MG63 (cell line): ENCODE measurements at regions not wholly inside any gene's neighbourhood (a gene's known extent, or its start where the extent isn't known, plus 50 kb on each side); places are given as distances from the start of the nearest gene placed in this dataset.
A peak's percentile ranks its signal among the peaks of the same experiment; 100 is the strongest.

ENCODE experiments used
- DNase-seq: peaks from one replicate; pipeline ENCODE4 v3.0.0-alpha.2; 2020
- H3K27me3 ChIP-seq: fragments of 250-450 bp; sonication (Bioruptor Pico); 2 replicates; pipeline ENCODE4 v1.5.1; 2020; ENCODE audit warnings: mild to moderate bottlenecking, moderate library complexity
- H3K36me3 ChIP-seq: fragments of 250-450 bp; sonication (Bioruptor Pico); 2 replicates; pipeline ENCODE4 v1.5.1; 2020; ENCODE audit warnings: mild to moderate bottlenecking, moderate library complexity
- H3K4me3 ChIP-seq: fragments of 250-450 bp; sonication (Bioruptor Pico); 2 replicates; pipeline ENCODE4 v1.5.1; 2020; ENCODE audit warnings: mild to moderate bottlenecking, moderate library complexity
- H3K9me3 ChIP-seq: fragments of 250-450 bp; sonication (Bioruptor Pico); 2 replicates; pipeline ENCODE4 v1.5.1; 2020; ENCODE audit warnings: mild to moderate bottlenecking, moderate library complexity

GRCh38 chr5:10144040-10144439, 105.6 kb downstream of the ATPSCKMT start:
- Histone ChIP-seq H3K36me3 (no peaks in the 10 kb centered on the region), H3K4me3 (no peak overlapping the region), H3K9me3 (no peaks in the 10 kb centered on the region), H3K27me3 (no peaks in the 10 kb centered on the region)
- no peak for DNase-seq

- Histone ChIP-seq H3K36me3 (no peaks in the 10 kb centered on the region), H3K9me3 (no peaks in the 10 kb centered on the region), H3K4me3 (no peak overlapping the region), H3K27me3 (no peaks in the 10 kb centered on the region)
- DNase-seq, result peak; percentile 56
Measured at GRCh38 chr5:10140195-10140973, 109.3 kb downstream of the ATPSCKMT start.

GRCh38 chr5:10138395-10139057, 111.2 kb downstream of the ATPSCKMT start:
- DNase-seq, result peak; percentile 43
- no peak overlapping the region for H3K4me3 ChIP-seq
- H3K36me3 ChIP-seq, result no peaks in the 10 kb centered on the region
- no peaks in the 10 kb centered on the region for H3K27me3 ChIP-seq
- no peaks in the 10 kb centered on the region for H3K9me3 ChIP-seq

- DNase-seq, result peak; percentile 21
- Histone ChIP-seq H3K36me3 (no peaks in the 10 kb centered on the region), H3K9me3 (no peaks in the 10 kb centered on the region), H3K4me3 (no peak overlapping the region), H3K27me3 (no peaks in the 10 kb centered on the region)
Measured at GRCh38 chr5:10133830-10134229, 115.9 kb downstream of the ATPSCKMT start.

GRCh38 chr5:10130881-10131280, 118.8 kb downstream of the ATPSCKMT start:
- Histone ChIP-seq H3K36me3 (no peaks in the 10 kb centered on the region), H3K4me3 (no peak overlapping the region), H3K27me3 (no peaks in the 10 kb centered on the region), H3K9me3 (no peaks in the 10 kb centered on the region)
- DNase-seq, result no peak

- H3K36me3 ChIP-seq, result no peaks in the 10 kb centered on the region
- DNase-seq, result no peak
- no peak overlapping the region for H3K4me3 ChIP-seq
- H3K9me3 ChIP-seq, result no peaks in the 10 kb centered on the region
- no peaks in the 10 kb centered on the region for H3K27me3 ChIP-seq
Measured at GRCh38 chr5:10126900-10127299, 122.8 kb downstream of the ATPSCKMT start.

- Histone ChIP-seq H3K27me3 (no peaks in the 10 kb centered on the region), H3K4me3 (no peak overlapping the region)
- DNase-seq, result no peak
Measured at GRCh38 chr5:10125116-10125515, 124.6 kb downstream of the ATPSCKMT start.

GRCh38 chr5:10124287-10124686, 125.4 kb downstream of the ATPSCKMT start:
- peak; percentile 85 for DNase-seq
- no peaks in the 10 kb centered on the region for H3K36me3 ChIP-seq
- no peaks in the 10 kb centered on the region for H3K27me3 ChIP-seq
- no peak overlapping the region for H3K4me3 ChIP-seq
- H3K9me3 ChIP-seq, result no peaks in the 10 kb centered on the region

More at GRCh38 chr5:10125116-10125515, 124.6 kb downstream of the ATPSCKMT start:
- no peaks in the 10 kb centered on the region for H3K9me3 ChIP-seq
- H3K36me3 ChIP-seq, result no peaks in the 10 kb centered on the region

GRCh38 chr5:10123254-10123989, 126.3 kb downstream of the ATPSCKMT start:
- no peaks in the 10 kb centered on the region for H3K36me3 ChIP-seq
- no peak for DNase-seq

GRCh38 chr5:10122076-10122726, 127.5 kb downstream of the ATPSCKMT start:
- no peak overlapping the region for H3K4me3 ChIP-seq
- no peaks in the 10 kb centered on the region for H3K9me3 ChIP-seq
- DNase-seq, result no peak
- H3K36me3 ChIP-seq, result no peaks in the 10 kb centered on the region
- H3K27me3 ChIP-seq, result no peaks in the 10 kb centered on the region

More at GRCh38 chr5:10123254-10123989, 126.3 kb downstream of the ATPSCKMT start:
- H3K9me3 ChIP-seq, result no peaks in the 10 kb centered on the region
- H3K4me3 ChIP-seq, result no peak overlapping the region
- no peaks in the 10 kb centered on the region for H3K27me3 ChIP-seq

GRCh38 chr5:10120934-10121333, 128.8 kb downstream of the ATPSCKMT start:
- H3K9me3 ChIP-seq, result no peaks in the 10 kb centered on the region
- no peaks in the 10 kb centered on the region for H3K36me3 ChIP-seq
- DNase-seq, result no peak
- no peaks in the 10 kb centered on the region for H3K27me3 ChIP-seq
- H3K4me3 ChIP-seq, result no peak overlapping the region

GRCh38 chr5:10118150-10118549, 131.5 kb downstream of the ATPSCKMT start:
- H3K36me3 ChIP-seq, result no peaks in the 10 kb centered on the region
- H3K9me3 ChIP-seq, result no peaks in the 10 kb centered on the region
- no peak overlapping the region for H3K4me3 ChIP-seq
- H3K27me3 ChIP-seq, result no peaks in the 10 kb centered on the region
- no peak for DNase-seq

- Histone ChIP-seq H3K36me3 (no peaks in the 10 kb centered on the region), H3K27me3 (no peaks in the 10 kb centered on the region), H3K9me3 (no peaks in the 10 kb centered on the region), H3K4me3 (no peak overlapping the region)
- no peak for DNase-seq
Measured at GRCh38 chr5:10116594-10116993, 133.1 kb downstream of the ATPSCKMT start.

- H3K9me3 ChIP-seq, result no peaks in the 10 kb centered on the region
- H3K4me3 ChIP-seq, result no peak overlapping the region
- no peaks in the 10 kb centered on the region for H3K36me3 ChIP-seq
- no peak for DNase-seq
- no peaks in the 10 kb centered on the region for H3K27me3 ChIP-seq
Measured at GRCh38 chr5:10115669-10116068, 134.0 kb downstream of the ATPSCKMT start.

- Histone ChIP-seq H3K36me3 (no peaks in the 10 kb centered on the region), H3K9me3 (no peaks in the 10 kb centered on the region), H3K27me3 (no peaks in the 10 kb centered on the region), H3K4me3 (no peak overlapping the region)
- peak; percentile 60 for DNase-seq
Measured at GRCh38 chr5:10111571-10111970, 138.1 kb downstream of the ATPSCKMT start.

GRCh38 chr5:10110228-10110627, 139.5 kb downstream of the ATPSCKMT start:
- Histone ChIP-seq H3K27me3 (no peaks in the 10 kb centered on the region), H3K4me3 (no peak overlapping the region), H3K9me3 (no peaks in the 10 kb centered on the region), H3K36me3 (no peaks in the 10 kb centered on the region)
- DNase-seq, result no peak

- Histone ChIP-seq H3K9me3 (no peaks in the 10 kb centered on the region), H3K27me3 (no peaks in the 10 kb centered on the region), H3K36me3 (no peaks in the 10 kb centered on the region), H3K4me3 (no peak overlapping the region)
- peak; percentile 29 for DNase-seq
Measured at GRCh38 chr5:10109299-10109698, 140.4 kb downstream of the ATPSCKMT start.
